GM12878 (cell line): ENCODE measurements at regions not wholly inside any gene's neighbourhood (a gene's known extent, or its start where the extent isn't known, plus 50 kb on each side); places are given as distances from the start of the nearest gene placed in this dataset.

ENCODE experiments used
- ATAC-seq: fragments of 200-7000 bp; cut with Tn5 transposase; 3 replicates; pipeline ENCODE4 v1.9.1; 2020; ENCODE audit warnings: mild to moderate bottlenecking, moderate library complexity
- BruUV-seq: library from RNA; stranded (reverse); fragments of 400-500 nt; replicated peaks from 2 replicates; lab custom pipeline; 2021; lab: Mats Ljungman, UMichigan
- CTCF ChIA-PET: fragments of 300-600 bp; sonication (Branson Sonifier 250); formaldehyde crosslinking; extraction: SDS; loops from one replicate; lab custom pipeline; 2021; ENCODE audit warnings: inconsistent platforms; lab: Yijun Ruan, JAX
- POLR2A ChIA-PET: fragments of 350-600 bp; formaldehyde crosslinking; extraction: SDS; loops from one replicate; lab custom pipeline; 2021; ENCODE audit warnings: inconsistent platforms; lab: Charles Lee
- RAD21 ChIA-PET: fragments of 300-600 bp; sonication (Branson Sonifier 250); formaldehyde crosslinking; loops from one replicate; lab custom pipeline; 2023; ENCODE audit warnings: antibody characterized with exemption; ENCODE audit not compliant: unreplicated experiment; lab: Charles Lee
- SMC1A ChIA-PET: fragments of 300-600 bp; sonication (Branson Sonifier 250); formaldehyde crosslinking; loops from one replicate; lab custom pipeline; 2023; ENCODE audit not compliant: unreplicated experiment, uncharacterized antibody; lab: Charles Lee
- DNase-seq: peaks from one replicate; pipeline ENCODE4 v3.0.0-alpha.2; 2011; ENCODE audit warnings: low read depth, low spot score
- FAIRE-seq: peaks from 3 replicates; lab custom pipeline; 2011; peaks lifted over from hg19 to GRCh38; lab: Jason Lieb, UNC
- H2AFZ ChIP-seq: 2 replicates; pipeline ENCODE4 v1.6.0; 2011; ENCODE audit warnings: low read depth, low read length, control low read depth; ENCODE audit not compliant: control insufficient read depth
- H3K27ac ChIP-seq: 2 replicates; pipeline ENCODE4 v1.5.1; 2011; ENCODE audit warnings: control low read depth; ENCODE audit not compliant: control insufficient read depth, insufficient read depth
- H3K27me3 ChIP-seq, 2 experiments: replicated peaks in 1 of 2; 2 replicates each; pipeline versions ENCODE4 v1.6.0 to v1.6.1; 2011; ENCODE audit warnings: low read length in 1 of 2; ENCODE audit not compliant: control insufficient read depth in 2 of 2, insufficient read depth in 2 of 2
- H3K36me3 ChIP-seq, 2 experiments: 2 replicates each; pipeline ENCODE4 v1.5.1; 2011; ENCODE audit warnings: low read length in 1 of 2; ENCODE audit not compliant: control insufficient read depth in 2 of 2, insufficient read depth in 2 of 2
- H3K4me1 ChIP-seq: 2 replicates; pipeline ENCODE4 v1.6.1; 2011; ENCODE audit warnings: mild to moderate bottlenecking, low read length, moderate library complexity, mixed read lengths; ENCODE audit not compliant: control insufficient read depth, insufficient read depth
- H3K4me2 ChIP-seq: 2 replicates; pipeline ENCODE4 v1.6.0; 2011; ENCODE audit warnings: control low read depth; ENCODE audit not compliant: control insufficient read depth, insufficient read depth
- H3K4me3 ChIP-seq: fragments of 200-600 bp; sonication (generic); 2 replicates; pipeline ENCODE4 v1.5.1; 2016
- H3K79me2 ChIP-seq: 2 replicates; pipeline ENCODE4 v1.6.0; 2011; ENCODE audit warnings: low read length; ENCODE audit not compliant: control insufficient read depth, insufficient read depth
- H3K9ac ChIP-seq: 2 replicates; pipeline ENCODE4 v1.8.0; 2011; ENCODE audit warnings: low read length, control low read depth, mixed read lengths; ENCODE audit not compliant: control insufficient read depth, insufficient read depth
- H3K9me3 ChIP-seq: replicated peaks from 3 replicates; pipeline ENCODE4 v1.5.1; 2011; ENCODE audit warnings: mild to moderate bottlenecking, low read length; ENCODE audit not compliant: control insufficient read depth, insufficient read depth
- H4K20me1 ChIP-seq: 2 replicates; pipeline ENCODE4 v1.6.0; 2011; ENCODE audit not compliant: control insufficient read depth, insufficient read depth
- BMI1 ChIP-seq: fragments of 450-650 bp; IDR thresholded peaks from 2 replicates; pipeline ENCODE4 v1.6.1; 2016; ENCODE audit warnings: mild to moderate bottlenecking, moderate library complexity, borderline replicate concordance
- CEBPB ChIP-seq, 2 experiments: fragments of 150-350 bp in 1 of 2; IDR thresholded peaks; 2 replicates each; pipeline ENCODE4 v1.6.1; 2012 to 2014; ENCODE audit warnings: low read depth in 2 of 2, low read length in 2 of 2, borderline replicate concordance in 1 of 2, inconsistent platforms in 1 of 2
- CREM ChIP-seq: IDR thresholded peaks from 2 replicates; pipeline ENCODE4 v1.6.1; 2014; ENCODE audit warnings: antibody characterized with exemption, low read depth
- DPF2 ChIP-seq: fragments of 450-650 bp; IDR thresholded peaks from 2 replicates; pipeline ENCODE4 v1.6.1; 2017; ENCODE audit warnings: mild to moderate bottlenecking
- IKZF1 ChIP-seq: fragments of 450-650 bp; conservative IDR thresholded peaks from 2 replicates; pipeline ENCODE4 v1.6.1; 2017; ENCODE audit warnings: antibody characterized with exemption, mild to moderate bottlenecking
- KDM1A ChIP-seq: fragments of 200-600 bp; sonication (generic); IDR thresholded peaks from 2 replicates; pipeline ENCODE4 v1.6.1; 2016; ENCODE audit warnings: borderline replicate concordance
- NFXL1 ChIP-seq: fragments of 450-650 bp; IDR thresholded peaks from 2 replicates; pipeline ENCODE4 v1.6.1; 2017; ENCODE audit warnings: antibody characterized with exemption, mild to moderate bottlenecking, borderline replicate concordance
- NR2C2 ChIP-seq: IDR thresholded peaks from 2 replicates; pipeline ENCODE4 v1.6.1; 2011; ENCODE audit warnings: borderline replicate concordance, low read depth; ENCODE audit not compliant: control insufficient read depth, insufficient read length
- POLR2A ChIP-seq: IDR thresholded peaks from 2 replicates; pipeline ENCODE4 v1.6.1; 2011; ENCODE audit warnings: low read depth, mild to moderate bottlenecking, low read length
- POLR2AphosphoS5 ChIP-seq: IDR thresholded peaks from 2 replicates; pipeline ENCODE4 v1.6.1; 2011; ENCODE audit warnings: mild to moderate bottlenecking, low read length, inconsistent platforms
- RAD21 ChIP-seq: IDR thresholded peaks from 2 replicates; pipeline ENCODE4 v1.6.1; 2011; ENCODE audit warnings: mild to moderate bottlenecking, low read depth, low read length, moderate library complexity; ENCODE audit not compliant: insufficient read depth
- RCOR1 ChIP-seq: conservative IDR thresholded peaks from 2 replicates; pipeline ENCODE4 v1.6.1; 2012; ENCODE audit warnings: low read depth, low read length, improper control_type of control experiment
- RFX5 ChIP-seq: IDR thresholded peaks from 2 replicates; pipeline ENCODE4 v1.6.1; 2011; ENCODE audit warnings: low read depth, low read length, improper control_type of control experiment
- RUNX3 ChIP-seq: IDR thresholded peaks from 2 replicates; pipeline ENCODE4 v1.6.1; 2012; ENCODE audit warnings: low read length, inconsistent platforms
- SIX5 ChIP-seq: IDR thresholded peaks from 2 replicates; pipeline ENCODE4 v1.6.1; 2011; ENCODE audit warnings: mild to moderate bottlenecking, low read depth, low read length, moderate library complexity; ENCODE audit not compliant: severe bottlenecking
- SRF ChIP-seq, 2 experiments: IDR thresholded peaks; 2 replicates each; pipeline ENCODE4 v1.6.1; 2011; ENCODE audit warnings: low read depth in 2 of 2, low read length in 2 of 2, mild to moderate bottlenecking in 1 of 2, moderate library complexity in 1 of 2
- TARDBP ChIP-seq: IDR thresholded peaks from 2 replicates; pipeline ENCODE4 v1.6.1; 2016; ENCODE audit warnings: borderline replicate concordance
- ZNF274 ChIP-seq: IDR thresholded peaks from one replicate; pipeline ENCODE4 v1.8.0; 2011; ENCODE audit not compliant: insufficient read length, insufficient read depth
- ZNF622 ChIP-seq: fragments of 450-650 bp; IDR thresholded peaks from 2 replicates; pipeline ENCODE4 v1.6.1; 2017; ENCODE audit warnings: mild to moderate bottlenecking, inconsistent platforms
- WGBS: methylation state at CpG from one replicate; pipeline ENCODE4 v1.1.6; 2016; ENCODE audit warnings: low lambda C conversion rate; ENCODE audit not compliant: insufficient replicate concordance, insufficient coverage; ENCODE audit errors: missing lambda C conversion rate; 5-methylcytosine and 5-hydroxymethylcytosine counted together
- in situ Hi-C: fragments of 300-500 bp; cut with MboI; formaldehyde crosslinking; loops from 9 replicates; pipeline ENCODE4 v1.14.3; 2018; ENCODE audit warnings: mixed read lengths
- intact Hi-C: fragments of 100-400 bp; cut with micrococcal nuclease; formaldehyde crosslinking; loops from one replicate; pipeline ENCODE4 v1.14.2; 2022; ENCODE audit not compliant: unreplicated experiment
- TF ChIP-seq, protein P1 (sequence below): IDR thresholded peaks from 2 replicates; pipeline ENCODE4 v1.6.1; 2011; ENCODE audit warnings: borderline replicate concordance, low read depth, mild to moderate bottlenecking, moderate library complexity, low read length; ENCODE audit not compliant: insufficient read depth, poor library complexity, severe bottlenecking

- no peaks in the 10 kb centered on the region for H3K27me3 ChIP-seq
- DNase-seq (no peak), ATAC-seq (no peak), FAIRE-seq (no peak)
- no peak overlapping the region for H3K27ac ChIP-seq
- ChIA-PET SMC1A (no interaction called here), RAD21 (no interaction called here), POLR2A (no interaction called here), CTCF (no interaction called here)
- no peaks in the 10 kb centered on the region for H3K4me1 ChIP-seq
- H3K4me2 ChIP-seq = no peak overlapping the region
- no peaks in the 10 kb centered on the region for H3K9me3 ChIP-seq
- no peaks in the 10 kb centered on the region for H3K36me3 ChIP-seq
- in situ Hi-C loops = no loop called here
- intact Hi-C loops = no loop called here
- 0% methylated on average over 2 of the region's 2 CpGs for WGBS
- no TSS peak for BruUV-seq
- H2AFZ ChIP-seq = no peak overlapping the region
- no peak overlapping the region for H3K9ac ChIP-seq
- no peaks in the 10 kb centered on the region for H3K79me2 ChIP-seq
- TF ChIP-seq SIX5 = no peak
- TF ChIP-seq POLR2A = no peak
- TF ChIP-seq IKZF1 = no peak
- no peak for TF ChIP-seq DPF2
- TF ChIP-seq RFX5 = no peak
- TF ChIP-seq NR2C2 = no peak
- TF ChIP-seq SRF (IDR thresholded peaks at IDR 0.05; ENCODE audit: low read depth in 2 of 2, low read length in 2 of 2) = no peak
- TF ChIP-seq CEBPB (IDR thresholded peaks at IDR 0.05; ENCODE audit: borderline replicate concordance in 1 of 2, low read depth in 2 of 2, low read length in 2 of 2) = no peak
- no peak for TF ChIP-seq RUNX3
- TF ChIP-seq BMI1 = no peak
- TF ChIP-seq, all 136 proteins: peak for 0
- H4K20me1 ChIP-seq = no peaks in the 10 kb centered on the region
- H3K4me3 ChIP-seq = no peak overlapping the region
These were observed 1276.6 kb upstream of the FLRT2 start for GRCh38 chr14:84253326-84253725.

GRCh38 chr14:84254290-84254689, 1275.7 kb upstream of the FLRT2 start:
- Histone ChIP-seq H2AFZ (no peak overlapping the region), H3K79me2 (no peaks in the 10 kb centered on the region), H3K4me1 (no peaks in the 10 kb centered on the region), H4K20me1 (no peaks in the 10 kb centered on the region), H3K9ac (no peak overlapping the region), H3K36me3 (no peaks in the 10 kb centered on the region), H3K27me3 (no peaks in the 10 kb centered on the region), H3K4me2 (no peak overlapping the region), H3K4me3 (no peak overlapping the region), H3K27ac (no peak overlapping the region), H3K9me3 (no peaks in the 10 kb centered on the region)
- no TSS peak for BruUV-seq
- FAIRE-seq = no peak
- no peak for ATAC-seq
- ChIA-PET RAD21 (no interaction called here), SMC1A (no interaction called here), POLR2A (no interaction called here), CTCF (no interaction called here)
- DNase-seq = no peak
- 4% methylated on average over 4 of the region's 4 CpGs for WGBS
- in situ Hi-C loops = no loop called here
- intact Hi-C loops = no loop called here
- TF ChIP-seq, protein P1, sequence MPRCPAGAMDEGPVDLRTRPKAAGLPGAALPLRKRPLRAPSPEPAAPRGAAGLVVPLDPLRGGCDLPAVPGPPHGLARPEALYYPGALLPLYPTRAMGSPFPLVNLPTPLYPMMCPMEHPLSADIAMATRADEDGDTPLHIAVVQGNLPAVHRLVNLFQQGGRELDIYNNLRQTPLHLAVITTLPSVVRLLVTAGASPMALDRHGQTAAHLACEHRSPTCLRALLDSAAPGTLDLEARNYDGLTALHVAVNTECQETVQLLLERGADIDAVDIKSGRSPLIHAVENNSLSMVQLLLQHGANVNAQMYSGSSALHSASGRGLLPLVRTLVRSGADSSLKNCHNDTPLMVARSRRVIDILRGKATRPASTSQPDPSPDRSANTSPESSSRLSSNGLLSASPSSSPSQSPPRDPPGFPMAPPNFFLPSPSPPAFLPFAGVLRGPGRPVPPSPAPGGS = no peak
- TF ChIP-seq POLR2AphosphoS5 = no peak
- no peak for TF ChIP-seq RUNX3
- no peak for TF ChIP-seq CREM
- TF ChIP-seq IKZF1 = no peak
- no peak for TF ChIP-seq NFXL1
- no peak for TF ChIP-seq RAD21
- TF ChIP-seq TARDBP = no peak
- TF ChIP-seq RCOR1 = no peak
- TF ChIP-seq ZNF274 = no peak
- TF ChIP-seq ZNF622 = no peak
- no peak for TF ChIP-seq KDM1A
